GM11168 (cell line): ENCODE measurements at regions not wholly inside any gene's neighbourhood (a gene's known extent, or its start where the extent isn't known, plus 50 kb on each side); places are given as distances from the start of the nearest gene placed in this dataset.

Experiments
- in situ Hi-C: fragments of 300-500 bp; cut with MboI; formaldehyde crosslinking; loops from one replicate; pipeline ENCODE4 v1.12.0; 2022; ENCODE audit warnings: low sequenced_read_pairs; ENCODE audit not compliant: unreplicated experiment

DNA sequence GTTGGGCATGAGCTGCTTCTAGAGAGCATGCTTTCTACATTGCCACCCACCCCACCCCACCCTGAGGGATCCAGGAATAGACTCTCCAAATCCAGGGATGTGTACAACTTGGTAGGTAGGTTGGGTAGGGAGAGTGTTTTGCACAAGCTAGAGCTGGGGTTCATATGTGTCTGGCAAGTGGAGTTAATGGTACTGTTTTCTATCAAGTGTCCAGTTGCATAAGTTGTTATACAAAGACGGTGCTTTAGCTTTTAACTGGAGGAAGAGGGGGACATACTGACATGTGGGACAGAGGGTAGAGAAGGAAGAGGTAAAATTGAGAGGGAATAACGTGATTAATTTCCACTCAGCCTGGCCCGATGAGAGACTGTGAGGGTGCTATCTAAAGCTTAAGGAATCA is 51.0 kb upstream of the TNC start:
- in situ Hi-C loops: no loop called here

GRCh38 chr9:115170358-115171073 is 52.6 kb upstream of the TNC start:
- in situ Hi-C loops: no loop called here

DNA sequence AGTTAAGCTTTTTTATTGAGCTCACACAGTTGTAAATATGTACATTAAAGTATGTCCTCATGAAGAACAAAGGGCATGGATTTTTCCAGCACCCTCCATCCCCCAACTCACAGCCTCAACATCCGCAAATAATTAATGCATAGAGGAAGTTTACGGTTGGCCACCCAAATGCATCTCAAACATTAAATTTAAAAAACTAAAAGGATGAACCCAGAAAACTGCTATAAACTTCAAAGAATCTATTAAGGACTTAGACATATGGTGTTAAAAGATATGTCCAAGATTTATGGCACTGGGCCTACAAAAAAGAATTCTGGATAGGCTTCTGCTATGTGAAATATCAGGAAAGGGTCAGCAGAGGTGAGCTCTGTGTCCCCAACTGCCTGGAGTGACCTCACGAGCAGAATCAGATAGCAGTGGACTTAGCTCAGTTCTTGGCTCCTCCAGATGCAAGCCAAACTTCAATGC is 54.0 kb upstream of the TNC start:
- in situ Hi-C loops: no loop called here

DNA sequence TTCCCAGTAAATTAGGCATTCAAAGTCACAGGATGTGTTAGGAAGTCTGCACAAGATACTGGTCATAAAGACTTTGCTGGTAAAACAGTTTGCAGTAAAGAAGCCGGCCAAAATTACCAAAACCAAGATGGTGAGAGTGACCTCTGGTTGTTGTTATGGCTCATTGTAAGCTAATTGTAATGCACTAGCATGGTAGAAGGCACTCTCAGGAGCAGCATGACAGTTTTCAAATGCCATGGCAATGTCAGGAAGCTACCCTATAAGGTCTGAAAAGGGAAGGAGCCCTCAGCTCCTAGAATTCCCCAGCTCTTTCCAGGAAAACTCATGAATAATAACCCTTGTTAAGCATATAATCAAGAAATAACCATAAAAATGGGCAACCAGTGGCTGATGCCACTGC is 64.3 kb upstream of the TNC start:
- in situ Hi-C loops: no loop called here

GRCh38 chr9:115183436-115183835 is 65.5 kb upstream of the TNC start:
- in situ Hi-C loops: no loop called here

DNA sequence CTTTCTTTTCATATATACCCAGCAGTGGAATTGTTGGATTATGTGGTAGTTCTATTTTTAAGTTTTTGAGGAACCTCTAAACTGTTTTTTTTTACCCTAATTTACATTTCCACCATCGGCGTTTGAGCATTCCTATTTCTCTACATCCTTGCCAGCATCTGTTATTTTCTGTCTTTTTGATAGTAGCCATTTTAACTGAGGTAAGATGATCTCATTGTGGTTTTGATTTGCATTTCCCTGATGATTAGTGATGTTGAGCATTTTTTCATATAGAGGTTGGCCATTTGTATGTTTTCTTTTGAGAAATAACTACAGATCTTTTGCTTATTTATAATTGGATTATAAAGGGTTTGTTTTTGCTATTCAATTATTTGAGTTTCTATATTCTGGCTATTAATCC is 71.7 kb upstream of the TNC start:
- in situ Hi-C loops: no loop called here

GRCh38 chr9:115191667-115192066 is 73.7 kb upstream of the TNC start:
- in situ Hi-C loops: no loop called here

DNA sequence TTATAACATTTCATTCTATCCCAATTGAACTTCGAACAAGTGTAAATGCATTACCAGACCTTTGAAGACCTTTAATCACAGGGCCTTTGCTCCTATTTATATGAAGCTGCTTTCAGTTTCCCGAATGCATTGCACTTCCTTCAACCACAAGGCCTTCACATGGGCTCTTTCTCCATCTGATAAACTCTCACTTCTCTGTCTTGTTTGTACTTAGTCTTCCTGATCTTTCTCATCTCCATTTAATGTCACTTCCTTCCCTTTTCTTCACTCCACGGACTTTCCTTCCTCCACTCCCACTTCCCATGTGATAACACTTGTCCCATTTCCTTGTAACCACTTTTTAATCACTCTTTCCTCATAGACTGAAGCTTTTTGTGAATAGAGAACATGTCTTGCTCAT is 74.3 kb upstream of the TNC start:
- in situ Hi-C loops: no loop called here

GRCh38 chr9:115192835-115193525 is 75.0 kb upstream of the TNC start:
- in situ Hi-C loops: no loop called here

GRCh38 chr9:115193777-115194176 is 75.8 kb upstream of the TNC start:
- in situ Hi-C loops: no loop called here

DNA sequence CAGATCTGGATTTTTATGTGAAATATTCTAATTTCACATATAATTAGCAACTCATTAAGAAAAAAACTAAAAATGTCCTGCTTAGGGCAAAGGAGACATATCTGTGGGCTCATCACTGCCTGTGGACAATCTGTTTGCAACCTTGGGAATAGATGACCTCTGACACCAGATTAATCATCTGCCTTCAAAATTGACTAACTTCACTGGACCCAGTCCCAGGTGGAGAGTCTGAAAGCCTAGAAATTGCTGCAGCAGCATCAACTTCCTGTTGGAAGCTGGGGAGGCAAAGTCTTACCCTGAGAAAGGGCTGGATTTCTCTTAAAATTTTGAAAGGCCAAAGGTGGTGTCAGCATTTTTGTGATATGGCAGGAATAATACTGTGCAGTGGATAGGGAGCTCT is 76.3 kb upstream of the TNC start:
- in situ Hi-C loops: no loop called here

- in situ Hi-C loops: no loop called here
These were observed 78.0 kb upstream of the TNC start for GRCh38 chr9:115195912-115196311.

DNA sequence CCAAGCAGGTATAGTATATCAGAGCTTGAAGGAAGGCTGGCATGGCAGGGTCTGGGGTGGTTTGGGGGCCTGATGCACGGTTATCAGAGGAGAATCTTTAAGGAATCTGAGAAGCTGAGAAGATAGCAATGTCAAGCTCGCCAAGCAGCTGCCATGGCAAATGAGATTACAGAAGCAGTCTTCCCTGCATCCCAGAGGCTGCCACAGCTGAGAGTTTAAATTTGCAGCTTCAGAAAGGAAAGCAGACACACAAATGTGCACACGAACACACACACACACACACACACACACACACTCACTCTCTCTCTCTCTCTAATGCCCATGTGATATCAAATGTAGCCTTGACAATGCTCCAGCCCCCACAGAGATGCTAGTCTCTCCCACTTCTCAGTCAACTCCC is 79.0 kb upstream of the TNC start:
- in situ Hi-C loops: no loop called here

GRCh38 chr9:115198001-115198400 is 80.0 kb upstream of the TNC start:
- in situ Hi-C loops: no loop called here

GRCh38 chr9:115200711-115201505 is 83.0 kb upstream of the TNC start:
- in situ Hi-C loops: no loop called here

DNA sequence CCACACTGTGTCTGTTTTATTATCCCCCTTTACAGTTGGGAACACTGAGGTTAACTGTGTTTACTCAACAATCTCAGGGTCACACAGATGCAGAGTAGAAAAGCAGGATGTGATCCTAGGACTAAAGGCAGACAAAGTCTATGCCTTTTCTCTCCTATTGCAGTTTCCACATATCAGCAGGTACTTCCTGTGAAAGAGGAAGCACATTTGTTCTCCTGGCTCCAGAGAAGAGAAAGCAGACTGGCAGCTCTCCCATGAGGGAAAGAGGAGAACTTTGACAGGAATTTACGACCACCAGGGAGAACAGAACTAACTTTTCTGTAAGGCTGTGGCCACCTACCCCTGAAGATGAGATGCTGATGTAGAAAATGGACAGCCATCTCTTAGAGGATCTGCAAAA is 84.2 kb upstream of the TNC start:
- in situ Hi-C loops: no loop called here

DNA sequence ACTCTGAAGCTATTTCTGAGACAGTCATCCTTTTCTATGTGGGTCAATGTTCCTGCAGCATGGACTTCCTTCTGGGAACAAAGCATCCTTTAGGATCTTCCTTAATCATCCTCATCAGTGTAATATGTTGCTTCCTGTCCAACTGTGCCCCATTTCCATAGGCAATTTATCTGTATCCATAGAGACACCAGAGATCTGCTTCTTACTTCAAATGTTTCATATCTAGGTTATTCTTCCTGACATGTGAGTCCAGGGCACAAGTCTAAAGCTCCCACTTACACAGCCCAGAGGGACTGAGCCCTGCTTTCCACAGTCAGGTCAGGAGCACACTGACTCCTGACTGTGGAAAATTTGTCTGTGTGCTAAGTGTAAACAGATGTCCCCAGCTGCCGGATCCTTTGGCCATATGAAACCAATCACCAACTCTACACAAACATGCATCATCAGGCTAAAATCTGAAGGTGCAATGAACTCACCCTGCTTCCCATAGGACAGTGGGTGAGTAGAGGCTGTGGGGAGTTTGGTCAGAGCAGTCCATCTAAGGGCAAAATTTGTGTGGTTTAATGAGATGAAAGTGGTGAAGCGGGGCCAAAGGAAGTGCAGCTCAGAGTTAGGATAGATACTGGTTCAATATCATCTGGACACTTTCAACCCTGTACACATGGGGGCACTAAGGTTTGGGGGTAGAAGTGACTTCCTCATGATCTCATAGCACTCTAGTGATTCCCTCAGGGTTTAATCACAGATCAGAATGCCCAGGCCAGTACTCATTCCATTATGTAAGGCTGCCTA is 85.2 kb upstream of the TNC start:
- in situ Hi-C loops: no loop called here

- in situ Hi-C loops: no loop called here
These were observed 87.0 kb upstream of the TNC start for GRCh38 chr9:115204904-115205453.

GRCh38 chr9:115207003-115207836 is 89.3 kb upstream of the TNC start:
- in situ Hi-C loops: no loop called here
